Lower leg skin (tissue), 4 donors: ENCODE measurements at regions not wholly inside any gene's neighbourhood (a gene's known extent, or its start where the extent isn't known, plus 50 kb on each side); places are given as distances from the start of the nearest gene placed in this dataset.

Source experiments
- DNase-seq, 2 donors: peaks; one replicate each; pipeline ENCODE4 v3.0.0-alpha.2; 2019; ENCODE audit warnings: low spot score in 2 of 2
- H3K4me3 ChIP-seq: fragments of 200-600 bp; sonication (generic); 2 replicates; pipeline ENCODE4 v1.5.1; 2017; ENCODE audit warnings: mild to moderate bottlenecking, low read depth; ENCODE audit not compliant: poor library complexity, severe bottlenecking
- POLR2A ChIP-seq, 2 donors: fragments of 450-650 bp; IDR thresholded peaks; one replicate each; pipeline ENCODE4 v1.6.1; 2016 to 2017; ENCODE audit warnings: antibody characterized with exemption in 2 of 2, mild to moderate bottlenecking in 1 of 2, moderate library complexity in 1 of 2
- WGBS, 2 donors: methylation state at CpG; one replicate each; pipeline ENCODE4 v1.1.5; 2018; 5-methylcytosine and 5-hydroxymethylcytosine counted together
- intact Hi-C: fragments of 100-400 bp; cut with DNase I; formaldehyde crosslinking; loops from one replicate; pipeline ENCODE4 v1.15.0; 2023; ENCODE audit warnings: low total_unique reads
- TF ChIP-seq, protein P1 (sequence below), 3 donors: fragments of 450-650 bp; IDR thresholded peaks; one replicate each; pipeline ENCODE4 v1.5.1; 2016; ENCODE audit warnings: antibody characterized with exemption in 3 of 3, mild to moderate bottlenecking in 3 of 3, moderate library complexity in 2 of 3

DNA sequence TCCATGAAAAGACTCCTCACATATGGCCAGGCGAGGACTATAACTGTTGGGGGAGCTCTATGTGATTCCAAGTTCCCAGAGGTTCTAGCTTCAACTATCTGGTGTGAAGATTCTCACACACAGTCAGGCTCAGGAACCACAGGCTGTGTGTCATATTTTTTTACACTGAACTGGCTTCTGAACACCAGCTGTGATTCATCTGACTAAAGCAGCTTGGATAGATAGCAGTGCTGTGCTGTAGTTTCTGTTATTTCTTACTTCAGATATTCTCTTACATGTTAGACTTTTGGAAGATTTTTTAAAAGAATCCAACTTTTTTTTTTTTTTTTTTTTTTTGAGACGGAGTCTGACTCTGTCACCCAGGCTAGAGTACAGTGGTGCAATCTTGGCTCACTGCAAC is 140.7 kb upstream of the MCHR2 start:
- no peak overlapping the region for H3K4me3 ChIP-seq
- intact Hi-C loops: no loop called here
- no peak for TF ChIP-seq POLR2A (IDR thresholded peaks at IDR 0.05)
- TF ChIP-seq, protein P1, sequence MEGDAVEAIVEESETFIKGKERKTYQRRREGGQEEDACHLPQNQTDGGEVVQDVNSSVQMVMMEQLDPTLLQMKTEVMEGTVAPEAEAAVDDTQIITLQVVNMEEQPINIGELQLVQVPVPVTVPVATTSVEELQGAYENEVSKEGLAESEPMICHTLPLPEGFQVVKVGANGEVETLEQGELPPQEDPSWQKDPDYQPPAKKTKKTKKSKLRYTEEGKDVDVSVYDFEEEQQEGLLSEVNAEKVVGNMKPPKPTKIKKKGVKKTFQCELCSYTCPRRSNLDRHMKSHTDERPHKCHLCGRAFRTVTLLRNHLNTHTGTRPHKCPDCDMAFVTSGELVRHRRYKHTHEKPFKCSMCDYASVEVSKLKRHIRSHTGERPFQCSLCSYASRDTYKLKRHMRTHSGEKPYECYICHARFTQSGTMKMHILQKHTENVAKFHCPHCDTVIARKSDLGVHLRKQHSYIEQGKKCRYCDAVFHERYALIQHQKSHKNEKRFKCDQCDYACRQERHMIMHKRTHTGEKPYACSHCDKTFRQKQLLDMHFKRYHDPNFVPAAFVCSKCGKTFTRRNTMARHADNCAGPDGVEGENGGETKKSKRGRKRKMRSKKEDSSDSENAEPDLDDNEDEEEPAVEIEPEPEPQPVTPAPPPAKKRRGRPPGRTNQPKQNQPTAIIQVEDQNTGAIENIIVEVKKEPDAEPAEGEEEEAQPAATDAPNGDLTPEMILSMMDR (IDR thresholded peaks at IDR 0.05): no peak
- WGBS, 2 donors: 83 to 93% methylated on average over 2 of the region's 2 CpGs
- no peak for DNase-seq

DNA sequence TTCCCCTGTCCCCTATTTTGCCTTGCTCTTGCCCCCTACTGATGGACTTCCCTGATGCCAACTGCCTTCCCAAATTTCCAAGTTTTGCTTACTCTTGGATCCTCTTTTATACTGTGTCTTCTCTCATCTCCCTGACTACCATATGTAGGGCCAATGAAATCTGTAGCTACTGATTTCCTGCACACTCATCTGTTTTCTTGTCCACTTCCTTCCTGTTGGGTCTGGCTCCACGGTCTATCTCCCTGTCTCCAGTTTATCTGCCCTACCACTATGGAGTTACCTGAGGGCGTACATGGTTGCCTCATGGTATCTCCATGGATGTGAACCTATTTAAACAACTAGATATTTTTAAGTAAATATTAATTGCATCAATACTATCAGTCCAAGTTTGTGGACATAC is 140.3 kb upstream of the MCHR2 start:
- TF ChIP-seq, protein P1 (IDR thresholded peaks at IDR 0.05): no peak
- no peak for TF ChIP-seq POLR2A (IDR thresholded peaks at IDR 0.05)
- DNase-seq: no peak
- intact Hi-C loops: no loop called here
- 68 to 69% methylated on average over 2 of the region's 2 CpGs for WGBS, 2 donors
- H3K4me3 ChIP-seq: no peak overlapping the region

DNA sequence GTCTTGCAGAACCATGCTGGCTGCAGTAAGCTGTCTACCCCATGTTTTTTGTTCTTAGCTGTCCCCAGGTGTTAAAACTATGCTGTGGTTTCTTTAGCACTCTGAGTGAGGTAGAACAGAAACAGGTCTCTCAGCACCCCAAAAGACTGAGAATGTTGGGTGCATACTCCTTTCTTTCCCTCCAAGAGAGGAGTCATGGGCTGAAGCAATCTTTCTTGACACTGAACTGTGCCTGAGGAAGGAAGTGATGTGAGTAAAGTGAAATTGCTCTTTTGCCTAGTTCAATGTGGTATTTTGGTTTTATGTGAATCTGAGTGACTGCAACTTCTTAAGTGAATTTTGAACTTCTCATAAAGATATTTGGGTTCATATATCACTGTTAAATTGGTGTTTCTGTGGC is 138.0 kb upstream of the MCHR2 start:
- H3K4me3 ChIP-seq: no peak overlapping the region

DNA sequence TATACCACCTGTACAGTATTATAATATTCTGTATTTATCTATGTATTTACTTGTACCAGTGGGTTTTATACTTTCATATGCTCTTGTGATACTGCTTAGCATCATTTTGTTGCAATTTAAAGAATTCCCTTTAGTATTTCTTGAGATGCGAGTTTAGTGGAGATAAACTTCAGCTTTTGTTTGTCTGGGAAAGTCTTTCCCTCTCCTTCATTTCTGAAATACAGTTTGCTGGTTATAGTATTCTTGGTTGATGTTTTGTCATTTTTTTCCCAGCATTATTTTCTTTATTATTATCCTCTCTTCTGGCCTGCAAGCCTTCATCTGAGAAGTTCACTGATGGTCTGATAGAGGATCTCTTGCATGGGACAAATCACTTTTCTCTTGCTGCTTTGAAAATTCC is 136.6 kb upstream of the MCHR2 start:
- no peak for TF ChIP-seq POLR2A (IDR thresholded peaks at IDR 0.05)
- TF ChIP-seq, protein P1 (IDR thresholded peaks at IDR 0.05): no peak
- H3K4me3 ChIP-seq: no peak overlapping the region
- intact Hi-C loops: no loop called here
- no peak for DNase-seq
- 95 to 96% methylated on average over 1 of the region's 1 CpG for WGBS, 2 donors

More for the DNA sequence above, 138.0 kb upstream of the MCHR2 start:
- intact Hi-C loops: no loop called here
- TF ChIP-seq POLR2A (IDR thresholded peaks at IDR 0.05): no peak
- TF ChIP-seq, protein P1 (IDR thresholded peaks at IDR 0.05): no peak
- DNase-seq: no peak

DNA sequence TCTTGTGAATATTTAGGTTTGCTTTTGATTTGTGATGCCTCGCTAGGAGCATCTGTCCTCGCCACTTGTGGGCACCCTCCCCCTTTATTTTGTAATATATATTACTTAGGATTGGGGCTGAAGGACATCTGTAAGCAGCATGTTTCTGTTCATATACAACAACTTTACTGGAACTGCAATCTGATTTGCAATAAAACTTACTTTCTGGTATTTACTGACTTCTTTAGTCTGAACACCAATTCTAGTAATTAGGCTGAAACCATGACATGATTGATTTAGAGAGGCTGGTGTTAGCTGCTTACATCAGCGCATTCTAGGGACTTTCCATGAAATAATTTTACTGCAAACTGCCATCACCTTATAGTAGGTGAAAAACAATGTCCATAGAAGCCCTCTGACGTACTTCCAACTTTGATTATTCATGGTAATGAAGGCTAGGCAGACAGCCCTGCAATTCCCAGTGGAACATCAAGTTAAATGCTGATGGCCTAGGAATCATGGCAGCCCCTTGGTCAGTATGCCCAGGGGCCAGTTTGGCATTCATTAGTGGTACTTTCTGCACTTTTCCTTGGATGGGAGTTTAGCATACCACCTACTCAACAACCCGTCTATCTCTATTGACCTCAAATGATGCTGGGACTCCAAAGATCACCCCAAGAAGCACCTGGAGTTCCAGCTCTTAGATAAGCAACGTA is 132.9 kb upstream of the MCHR2 start:
- 45 to 72% methylated on average over 6 of the region's 6 CpGs for WGBS, 2 donors
- TF ChIP-seq, protein P1 (IDR thresholded peaks at IDR 0.05): no peak
- TF ChIP-seq POLR2A (IDR thresholded peaks at IDR 0.05): no peak
- intact Hi-C loops: loop anchor here (10.0 kb wide), 1 partner anchor 358 kb away; no protein-coding TSS in a partner anchor
- no peak overlapping the region for H3K4me3 ChIP-seq
- DNase-seq: no peak
